SK-N-SH (cell line): ENCODE measurements at regions not wholly inside any gene's neighbourhood (a gene's known extent, or its start where the extent isn't known, plus 50 kb on each side); places are given as distances from the start of the nearest gene placed in this dataset.

Experiments used
- CTCF ChIA-PET: fragments of 300-600, 350-600 bp; formaldehyde crosslinking; extraction: SDS; loops from one replicate; lab custom pipeline; 2021; lab: Yijun Ruan, JAX
- POLR2A ChIA-PET: fragments of 350-600 bp; sonication (Branson Sonifier 250); formaldehyde crosslinking; extraction: SDS; loops from one replicate; lab custom pipeline; 2020; ENCODE audit warnings: antibody characterized with exemption, inconsistent platforms; lab: Yijun Ruan, JAX
- DNase-seq: peaks from one replicate; pipeline ENCODE4 v3.0.0; 2012
- H2AFZ ChIP-seq: fragments of 200-600 bp; sonication (generic); 2 replicates; pipeline ENCODE4 v1.8.1; 2016; ENCODE audit warnings: antibody characterized with exemption, mild to moderate bottlenecking, low read depth
- H3F3A ChIP-seq: fragments of 200-600 bp; sonication (generic); replicated peaks from 2 replicates; pipeline ENCODE3; 2016; ENCODE audit warnings: antibody characterized with exemption, mild to moderate bottlenecking; ENCODE audit not compliant: insufficient read depth
- H3K27ac ChIP-seq, 2 experiments: fragments of 200-500 bp in 1 of 2; fragments of 200-600 bp in 1 of 2; sonication (Bioruptor generic) in 1 of 2; sonication (generic), shearing (Covaris generic) in 1 of 2; 2 replicates each; pipeline versions ENCODE4 v1.5.1 to v1.6.1; 2014 to 2016; ENCODE audit warnings: low read depth in 2 of 2, inconsistent platforms in 1 of 2, low read length in 1 of 2, mild to moderate bottlenecking in 1 of 2, mixed read lengths in 1 of 2
- H3K27me3 ChIP-seq: fragments of 200-600 bp; sonication (generic), shearing (Covaris generic); 2 replicates; pipeline ENCODE4 v1.6.1; 2016; ENCODE audit warnings: mixed run types; ENCODE audit not compliant: insufficient read depth
- H3K36me3 ChIP-seq, 2 experiments: fragments of 200-500 bp in 1 of 2; fragments of 200-600 bp in 1 of 2; sonication (Bioruptor generic) in 1 of 2; sonication (generic) in 1 of 2; replicated peaks in 1 of 2; 2 replicates each; pipeline versions ENCODE3 to v1.5.1; 2014 to 2016; ENCODE audit warnings: low read length in 1 of 2, mild to moderate bottlenecking in 1 of 2; ENCODE audit not compliant: insufficient read depth in 2 of 2, control insufficient read depth in 1 of 2
- H3K4me1 ChIP-seq, 2 experiments: fragments of 200-500 bp in 1 of 2; fragments of 200-600 bp in 1 of 2; sonication (Bioruptor generic) in 1 of 2; sonication (generic), shearing (Covaris generic) in 1 of 2; 2 replicates each; pipeline versions ENCODE4 v1.5.1 to v1.6.1; 2014 to 2016; ENCODE audit warnings: low read depth in 1 of 2, low read length in 1 of 2, mixed run types in 1 of 2; ENCODE audit not compliant: insufficient read depth in 2 of 2, control insufficient read depth in 1 of 2
- H3K4me2 ChIP-seq: fragments of 200-600 bp; sonication (generic), shearing (Covaris generic); 2 replicates; pipeline ENCODE4 v1.6.1; 2017; ENCODE audit warnings: mixed run types
- H3K4me3 ChIP-seq, 2 experiments: fragments of 200-500 bp in 1 of 2; fragments of 200-600 bp in 1 of 2; sonication (Bioruptor generic) in 1 of 2; sonication (generic), shearing (Covaris generic) in 1 of 2; 2 replicates each; pipeline versions ENCODE4 v1.5.1 to v1.8.1; 2014 to 2016; ENCODE audit warnings: low read depth in 2 of 2, inconsistent platforms in 1 of 2, low read length in 1 of 2, mild to moderate bottlenecking in 1 of 2, mixed read lengths in 1 of 2, moderate library complexity in 1 of 2
- H3K79me2 ChIP-seq: fragments of 200-600 bp; sonication (generic); 2 replicates; pipeline ENCODE4 v1.8.1; 2017; ENCODE audit warnings: mild to moderate bottlenecking; ENCODE audit not compliant: insufficient read depth
- H3K9ac ChIP-seq: fragments of 200-600 bp; sonication (generic); 2 replicates; pipeline ENCODE4 v1.6.1; 2017; ENCODE audit warnings: mixed run types
- H3K9me2 ChIP-seq: fragments of 200-600 bp; sonication (generic); 2 replicates; pipeline ENCODE4 v1.6.1; 2017; ENCODE audit warnings: mixed run types
- H3K9me3 ChIP-seq: fragments of 200-600 bp; sonication (generic); 2 replicates; pipeline ENCODE4 v1.6.1; 2017; ENCODE audit warnings: mixed run types, mild to moderate bottlenecking, moderate library complexity
- H4K20me1 ChIP-seq: fragments of 200-600 bp; sonication (generic); 2 replicates; pipeline ENCODE4 v1.6.1; 2017; ENCODE audit warnings: mild to moderate bottlenecking, mixed run types; ENCODE audit not compliant: insufficient read depth
- CTCF ChIP-seq: fragments of 200-600 bp; sonication (generic); IDR thresholded peaks from 2 replicates; pipeline ENCODE4 v1.6.1; 2017; ENCODE audit warnings: antibody characterized with exemption, mild to moderate bottlenecking, moderate library complexity
- EP300 ChIP-seq, 2 experiments: IDR thresholded peaks; 2 replicates each; pipeline versions ENCODE4 v1.4.0 to v1.6.1; 2012; ENCODE audit warnings: borderline replicate concordance in 1 of 2, low read depth in 1 of 2, low read length in 1 of 2
- FOSL2 ChIP-seq: IDR thresholded peaks from 2 replicates; pipeline ENCODE4 v1.4.0; 2012; ENCODE audit warnings: low read depth, mild to moderate bottlenecking, moderate library complexity, borderline replicate concordance
- FOXJ3 ChIP-seq: sonication (generic); formaldehyde crosslinking; IDR thresholded peaks from 2 replicates; pipeline ENCODE4 v1.5.1; 2020; ENCODE audit warnings: mild to moderate bottlenecking, missing genetic modification reagents
- GABPA ChIP-seq: IDR thresholded peaks from 2 replicates; pipeline ENCODE4 v1.4.0; 2012; ENCODE audit warnings: low read depth, mild to moderate bottlenecking
- GATA2 ChIP-seq: sonication (generic); formaldehyde crosslinking; IDR thresholded peaks from 2 replicates; pipeline ENCODE4 v1.5.0; 2020; ENCODE audit warnings: mild to moderate bottlenecking, missing genetic modification reagents
- JUND ChIP-seq: IDR thresholded peaks from 2 replicates; pipeline ENCODE4 v1.4.0; 2012
- MAX ChIP-seq: IDR thresholded peaks from 2 replicates; pipeline ENCODE4 v1.4.0; 2012; ENCODE audit warnings: low read depth
- NFIC ChIP-seq: IDR thresholded peaks from 2 replicates; pipeline ENCODE4 v1.4.0; 2012; ENCODE audit warnings: borderline replicate concordance
- PBX3 ChIP-seq: IDR thresholded peaks from 2 replicates; pipeline ENCODE4; 2012
- POLR2AphosphoS5 ChIP-seq: IDR thresholded peaks from 2 replicates; pipeline ENCODE4 v1.6.1; 2012; ENCODE audit warnings: low read depth, low read length
- RCOR1 ChIP-seq: fragments of 150-350 bp; IDR thresholded peaks from 2 replicates; pipeline ENCODE4 v1.6.1; 2017; ENCODE audit warnings: antibody characterized with exemption, low read length
- RXRA ChIP-seq: IDR thresholded peaks from 2 replicates; pipeline ENCODE4 v1.4.0; 2012; ENCODE audit warnings: low read depth, mild to moderate bottlenecking, borderline replicate concordance
- SIN3A ChIP-seq: IDR thresholded peaks from 2 replicates; pipeline ENCODE4 v1.6.1; 2012; ENCODE audit warnings: low read depth, mild to moderate bottlenecking, low read length, moderate library complexity, borderline replicate concordance
- TAF1 ChIP-seq: IDR thresholded peaks from 2 replicates; pipeline ENCODE4 v1.6.1; 2012; ENCODE audit warnings: low read depth, mild to moderate bottlenecking, low read length, moderate library complexity, borderline replicate concordance
- TCF12 ChIP-seq: IDR thresholded peaks from 2 replicates; pipeline ENCODE4 v1.4.0; 2012
- whole genome bisulfite sequencing: methylation state at CpG from one replicate; pipeline ENCODE4 v1.1.6; 2017; ENCODE audit warnings: low lambda C conversion rate; 5-methylcytosine and 5-hydroxymethylcytosine counted together
- TF ChIP-seq, protein P1 (sequence below): IDR thresholded peaks from 2 replicates; pipeline ENCODE4 v1.4.0; 2012; ENCODE audit warnings: low read depth, borderline replicate concordance
- TF ChIP-seq, protein P2 (sequence below): fragments of 150-350 bp; IDR thresholded peaks from 2 replicates; pipeline ENCODE4 v1.6.1; 2017; ENCODE audit warnings: antibody characterized with exemption, low read length, low read depth, borderline replicate concordance
- TF ChIP-seq, protein P3 (sequence below): fragments of 150-350 bp; IDR thresholded peaks from 2 replicates; pipeline ENCODE4 v1.6.1; 2016; ENCODE audit warnings: mild to moderate bottlenecking, low read depth, low read length
- TF ChIP-seq, protein P4 (sequence below): IDR thresholded peaks from 2 replicates; pipeline ENCODE4 v1.4.0; 2012; ENCODE audit warnings: low read depth, borderline replicate concordance

DNA sequence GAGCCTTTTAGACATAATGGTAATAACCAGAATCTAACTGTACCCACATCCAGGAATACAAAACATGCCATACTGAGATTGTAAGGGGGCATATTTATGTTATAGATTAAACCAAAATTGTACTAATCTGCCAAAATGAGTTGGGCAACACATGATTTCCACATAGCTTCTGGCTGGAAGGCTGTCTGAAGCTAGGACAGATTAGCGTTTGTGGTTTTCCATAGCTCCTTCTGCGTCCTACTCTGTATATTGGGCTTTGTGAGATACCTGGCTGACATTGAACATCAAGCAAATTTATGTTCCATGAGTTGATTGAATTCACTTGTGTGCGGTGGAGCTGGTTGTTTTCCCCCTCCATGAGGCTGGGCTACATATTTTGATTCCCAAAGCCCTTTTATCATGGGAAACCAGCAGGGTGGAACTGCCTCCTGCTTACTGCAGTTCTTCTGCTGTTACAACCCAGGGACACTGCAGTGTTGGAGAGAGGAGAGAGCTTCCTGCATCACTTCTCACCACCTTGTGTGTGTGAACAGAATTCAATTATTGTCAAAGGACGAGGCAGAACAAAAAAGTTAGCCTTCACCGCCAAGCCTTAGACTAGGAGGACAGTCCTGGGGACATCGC, 114.9 kb downstream of the C11orf91 start (continued):
- TF ChIP-seq, protein P1, sequence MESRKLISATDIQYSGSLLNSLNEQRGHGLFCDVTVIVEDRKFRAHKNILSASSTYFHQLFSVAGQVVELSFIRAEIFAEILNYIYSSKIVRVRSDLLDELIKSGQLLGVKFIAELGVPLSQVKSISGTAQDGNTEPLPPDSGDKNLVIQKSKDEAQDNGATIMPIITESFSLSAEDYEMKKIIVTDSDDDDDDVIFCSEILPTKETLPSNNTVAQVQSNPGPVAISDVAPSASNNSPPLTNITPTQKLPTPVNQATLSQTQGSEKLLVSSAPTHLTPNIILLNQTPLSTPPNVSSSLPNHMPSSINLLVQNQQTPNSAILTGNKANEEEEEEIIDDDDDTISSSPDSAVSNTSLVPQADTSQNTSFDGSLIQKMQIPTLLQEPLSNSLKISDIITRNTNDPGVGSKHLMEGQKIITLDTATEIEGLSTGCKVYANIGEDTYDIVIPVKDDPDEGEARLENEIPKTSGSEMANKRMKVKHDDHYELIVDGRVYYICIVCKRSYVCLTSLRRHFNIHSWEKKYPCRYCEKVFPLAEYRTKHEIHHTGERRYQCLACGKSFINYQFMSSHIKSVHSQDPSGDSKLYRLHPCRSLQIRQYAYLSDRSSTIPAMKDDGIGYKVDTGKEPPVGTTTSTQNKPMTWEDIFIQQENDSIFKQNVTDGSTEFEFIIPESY, result no peak
- TF ChIP-seq SIN3A, result no peak

DNA sequence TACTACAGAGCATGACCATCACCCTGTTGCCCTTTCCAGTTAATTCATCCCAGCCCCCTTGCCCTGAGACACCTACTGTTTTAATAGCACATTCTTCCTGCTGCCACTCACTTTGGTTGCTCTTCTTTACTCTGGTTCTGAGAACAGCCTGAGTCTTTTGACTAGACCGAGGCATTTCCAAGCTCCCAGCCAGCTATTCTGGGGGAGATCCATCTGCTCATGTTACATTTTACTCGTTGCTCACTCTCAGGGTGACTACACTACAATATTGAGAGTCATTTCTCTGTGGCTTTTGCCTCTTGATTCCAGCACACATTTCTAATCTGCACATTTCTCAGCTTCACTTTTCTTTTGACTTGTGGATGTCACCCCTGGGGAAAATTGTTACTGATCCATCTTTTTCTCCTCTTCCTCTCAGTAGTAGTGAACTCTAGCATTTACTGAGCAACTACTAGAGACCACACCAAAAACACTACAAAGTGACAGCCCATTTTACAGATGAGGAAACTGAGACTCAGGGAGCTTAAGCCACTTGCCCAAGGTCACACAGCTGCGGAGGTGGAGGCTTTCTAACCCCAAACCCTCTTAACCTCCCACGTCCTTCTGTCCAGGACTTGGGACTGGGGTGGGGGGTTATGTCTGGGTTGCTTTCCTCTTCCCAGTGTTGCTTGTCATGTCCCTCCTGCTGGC, 117.8 kb downstream of the C11orf91 start:
- Histone ChIP-seq H3F3A (no peaks in the 10 kb centered on the region), H3K36me3 (peaks cover 32 to 88% of the 10 kb centered on the region in 2 experiments), H2AFZ (no peak overlapping the region), H3K27ac (no peak overlapping the region), H3K4me1 (no peaks in the 10 kb centered on the region)
- DNase-seq, result no peak
- TF ChIP-seq, protein P2, sequence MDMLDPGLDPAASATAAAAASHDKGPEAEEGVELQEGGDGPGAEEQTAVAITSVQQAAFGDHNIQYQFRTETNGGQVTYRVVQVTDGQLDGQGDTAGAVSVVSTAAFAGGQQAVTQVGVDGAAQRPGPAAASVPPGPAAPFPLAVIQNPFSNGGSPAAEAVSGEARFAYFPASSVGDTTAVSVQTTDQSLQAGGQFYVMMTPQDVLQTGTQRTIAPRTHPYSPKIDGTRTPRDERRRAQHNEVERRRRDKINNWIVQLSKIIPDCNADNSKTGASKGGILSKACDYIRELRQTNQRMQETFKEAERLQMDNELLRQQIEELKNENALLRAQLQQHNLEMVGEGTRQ, result no peak
- TF ChIP-seq CTCF (no peak), FOXJ3 (no peak), POLR2AphosphoS5 (no peak), TAF1 (no peak), FOSL2 (no peak), RCOR1 (no peak), NFIC (no peak), EP300 (IDR thresholded peaks at IDR 0.05; ENCODE audit: borderline replicate concordance in 1 of 2, low read depth in 1 of 2, low read length in 1 of 2) (no peak), JUND (no peak), RXRA (no peak), TCF12 (no peak), GABPA (no peak), PBX3 (no peak), GATA2 (CRISPR knock-in tag) (no peak), MAX (no peak)
- TF ChIP-seq, protein P3, sequence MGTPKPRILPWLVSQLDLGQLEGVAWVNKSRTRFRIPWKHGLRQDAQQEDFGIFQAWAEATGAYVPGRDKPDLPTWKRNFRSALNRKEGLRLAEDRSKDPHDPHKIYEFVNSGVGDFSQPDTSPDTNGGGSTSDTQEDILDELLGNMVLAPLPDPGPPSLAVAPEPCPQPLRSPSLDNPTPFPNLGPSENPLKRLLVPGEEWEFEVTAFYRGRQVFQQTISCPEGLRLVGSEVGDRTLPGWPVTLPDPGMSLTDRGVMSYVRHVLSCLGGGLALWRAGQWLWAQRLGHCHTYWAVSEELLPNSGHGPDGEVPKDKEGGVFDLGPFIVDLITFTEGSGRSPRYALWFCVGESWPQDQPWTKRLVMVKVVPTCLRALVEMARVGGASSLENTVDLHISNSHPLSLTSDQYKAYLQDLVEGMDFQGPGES, result no peak
- TF ChIP-seq, protein P4, sequence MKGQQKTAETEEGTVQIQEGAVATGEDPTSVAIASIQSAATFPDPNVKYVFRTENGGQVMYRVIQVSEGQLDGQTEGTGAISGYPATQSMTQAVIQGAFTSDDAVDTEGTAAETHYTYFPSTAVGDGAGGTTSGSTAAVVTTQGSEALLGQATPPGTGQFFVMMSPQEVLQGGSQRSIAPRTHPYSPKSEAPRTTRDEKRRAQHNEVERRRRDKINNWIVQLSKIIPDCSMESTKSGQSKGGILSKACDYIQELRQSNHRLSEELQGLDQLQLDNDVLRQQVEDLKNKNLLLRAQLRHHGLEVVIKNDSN, result no peak
- TF ChIP-seq, all 33 proteins: peak for 0
- Histone ChIP-seq H3K9me2 (no peaks in the 10 kb centered on the region), H3K4me2 (no peak overlapping the region), H3K79me2 (peaks cover 4% of the 10 kb centered on the region; the same call in 1 of the 2 replicates), H3K9ac (no peak overlapping the region), H3K4me3 (no peak overlapping the region), H4K20me1 (no peaks in the 10 kb centered on the region), H3K9me3 (no peaks in the 10 kb centered on the region), H3K27me3 (no peaks in the 10 kb centered on the region)
- ChIA-PET CTCF (no interaction called here), POLR2A (no interaction called here)
- 82% methylated on average over 4 of the region's 4 CpGs for WGBS
